ENCODE measurements at regions not wholly inside any gene's neighbourhood (a gene's known extent, or its start where the extent isn't known, plus 50 kb on each side); places are given as distances from the start of the nearest gene placed in this dataset.

- H3K4me3 ChIP-seq = no peak overlapping the region
- no peaks in the 10 kb centered on the region for H3K4me1 ChIP-seq
- no peaks in the 10 kb centered on the region for H3K9me3 ChIP-seq
- no peak for DNase-seq (ENCODE audit: extremely low spot score)
- H3K27me3 ChIP-seq = no peaks in the 10 kb centered on the region
- intact Hi-C loops (cut with DNase I) = no loop called here
- H3K27ac ChIP-seq (replicated peaks in 1 of 4) = no peak overlapping the region
- 89% methylated on average over 3 of the region's 3 CpGs for WGBS
- TF ChIP-seq POLR2AphosphoS5 (IDR thresholded peaks at IDR 0.05) (no peak), CTCF (IDR thresholded peaks at IDR 0.05) (no peak), EP300 (IDR thresholded peaks at IDR 0.05) (no peak), POLR2A (IDR thresholded peaks at IDR 0.05; ENCODE audit: low read depth) (no peak)
- no peaks in the 10 kb centered on the region for H3K36me3 ChIP-seq
Measured at GRCh38 chr3:106088899-106089298, 220.1 kb upstream of the CBLB start.

GRCh38 chr3:106089806-106090205 is 221.0 kb upstream of the CBLB start:
- no peaks in the 10 kb centered on the region for H3K9me3 ChIP-seq
- no peaks in the 10 kb centered on the region for H3K4me1 ChIP-seq
- TF ChIP-seq POLR2A (IDR thresholded peaks at IDR 0.05; ENCODE audit: low read depth) = no peak
- no peak for TF ChIP-seq POLR2AphosphoS5 (IDR thresholded peaks at IDR 0.05)
- TF ChIP-seq CTCF (IDR thresholded peaks at IDR 0.05) = no peak
- no peak for TF ChIP-seq EP300 (IDR thresholded peaks at IDR 0.05)
- H3K4me3 ChIP-seq = no peak overlapping the region
- intact Hi-C loops (cut with DNase I) = no loop called here
- H3K36me3 ChIP-seq = no peaks in the 10 kb centered on the region
- WGBS = 93% methylated on average over 1 of the region's 1 CpG
- no peak for DNase-seq (ENCODE audit: extremely low spot score)
- H3K27me3 ChIP-seq = no peaks in the 10 kb centered on the region
- H3K27ac ChIP-seq (replicated peaks in 1 of 4) = no peak overlapping the region

- H3K4me1 ChIP-seq = peaks cover 0 to 7% (median 6%) of the 10 kb centered on the region in 4 donors
- no peak for DNase-seq (ENCODE audit: extremely low spot score)
- H3K36me3 ChIP-seq = no peaks in the 10 kb centered on the region
- no peak overlapping the region for H3K4me3 ChIP-seq
- H3K27ac ChIP-seq (replicated peaks in 1 of 4) = no peak overlapping the region
- TF ChIP-seq POLR2AphosphoS5 (IDR thresholded peaks at IDR 0.05) (no peak), CTCF (IDR thresholded peaks at IDR 0.05) (no peak), EP300 (IDR thresholded peaks at IDR 0.05) (no peak), POLR2A (IDR thresholded peaks at IDR 0.05; ENCODE audit: low read depth) (no peak)
- H3K27me3 ChIP-seq = no peaks in the 10 kb centered on the region
- no peaks in the 10 kb centered on the region for H3K9me3 ChIP-seq
- 87% methylated on average over 2 of the region's 2 CpGs for WGBS
- intact Hi-C loops (cut with DNase I) = no loop called here
Measured at GRCh38 chr3:106092792-106093191, 224.0 kb upstream of the CBLB start.

- TF ChIP-seq POLR2AphosphoS5 (IDR thresholded peaks at IDR 0.05) (no peak), POLR2A (IDR thresholded peaks at IDR 0.05; ENCODE audit: low read depth) (no peak), CTCF (IDR thresholded peaks at IDR 0.05) (no peak), EP300 (IDR thresholded peaks at IDR 0.05) (no peak)
- intact Hi-C loops (cut with DNase I) = no loop called here
- WGBS = 98% methylated on average over 3 of the region's 3 CpGs
- no peaks in the 10 kb centered on the region for H3K36me3 ChIP-seq
- H3K27ac ChIP-seq (replicated peaks in 1 of 4) = no peak overlapping the region
- DNase-seq (ENCODE audit: extremely low spot score) = no peak
- H3K4me3 ChIP-seq = no peak overlapping the region
- H3K27me3 ChIP-seq = no peaks in the 10 kb centered on the region
- H3K9me3 ChIP-seq = no peaks in the 10 kb centered on the region
- H3K4me1 ChIP-seq = peaks cover 0 to 12% (median 7%) of the 10 kb centered on the region in 4 donors
Measured at GRCh38 chr3:106093616-106094015, 224.8 kb upstream of the CBLB start.

GRCh38 chr3:106097817-106098435 is 229.1 kb upstream of the CBLB start:
- H3K4me3 ChIP-seq = no peak overlapping the region
- peaks cover 0 to 12% (median 7%) of the 10 kb centered on the region in 4 donors for H3K4me1 ChIP-seq
- H3K9me3 ChIP-seq = peaks cover 0 to 11% (median 4%) of the 10 kb centered on the region in 4 donors
- H3K36me3 ChIP-seq = no peaks in the 10 kb centered on the region
- DNase-seq (ENCODE audit: extremely low spot score) = no peak
- TF ChIP-seq EP300 (IDR thresholded peaks at IDR 0.05) (no peak), CTCF (IDR thresholded peaks at IDR 0.05) (no peak), POLR2AphosphoS5 (IDR thresholded peaks at IDR 0.05) (no peak), POLR2A (IDR thresholded peaks at IDR 0.05; ENCODE audit: low read depth) (no peak)
- no peak overlapping the region for H3K27ac ChIP-seq (replicated peaks in 1 of 4)
- WGBS = 36% methylated on average over 4 of the region's 4 CpGs
- H3K27me3 ChIP-seq = no peaks in the 10 kb centered on the region
- intact Hi-C loops (cut with DNase I) = no loop called here

All from esophagus muscularis mucosa (tissue), 4 donors.